GOT3 (cell line): ENCODE measurements at regions not wholly inside any gene's neighbourhood (a gene's known extent, or its start where the extent isn't known, plus 50 kb on each side); places are given as distances from the start of the nearest gene placed in this dataset.

Experiments
- DNase-seq: peaks from one replicate; lab custom pipeline; 2025; ENCODE audit warnings: mixed read lengths; lab: John Stamatoyannopoulos, UW

DNA sequence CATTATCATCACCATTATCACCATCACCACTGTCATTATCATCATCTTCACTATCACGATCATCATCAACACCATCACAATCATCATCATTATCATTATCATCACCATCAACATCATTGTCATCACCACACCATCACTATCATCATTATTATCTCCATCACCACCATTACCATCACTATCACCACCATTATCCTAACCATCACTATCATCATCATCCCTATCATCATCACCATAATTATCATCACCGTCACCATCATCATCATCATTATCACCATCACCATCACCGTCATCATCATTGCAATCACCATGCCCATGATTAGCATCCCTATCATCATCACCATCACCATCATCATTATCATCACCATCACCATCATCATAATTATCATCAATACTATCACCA lies 311.9 kb downstream of the IRX2 start:
- DNase-seq: no peak

DNA sequence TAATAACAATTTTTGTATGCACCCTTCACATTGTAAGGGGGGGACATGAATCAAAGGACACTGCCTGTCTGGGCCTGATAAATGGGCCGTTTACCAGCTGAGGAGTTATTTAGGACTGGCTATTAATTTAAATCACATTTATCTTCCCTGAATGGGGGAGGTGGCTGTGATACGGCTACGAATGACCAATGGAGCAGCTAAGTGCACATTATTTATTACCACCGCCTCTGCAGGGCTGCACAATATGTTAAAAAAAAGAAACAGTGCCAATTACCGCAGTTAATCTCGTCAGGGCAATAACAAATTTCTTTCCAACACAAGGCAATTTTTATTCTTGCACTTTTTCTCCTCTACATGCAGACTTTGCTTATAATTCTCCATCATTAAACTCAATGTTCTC lies 318.4 kb downstream of the IRX2 start:
- no peak for DNase-seq

DNA sequence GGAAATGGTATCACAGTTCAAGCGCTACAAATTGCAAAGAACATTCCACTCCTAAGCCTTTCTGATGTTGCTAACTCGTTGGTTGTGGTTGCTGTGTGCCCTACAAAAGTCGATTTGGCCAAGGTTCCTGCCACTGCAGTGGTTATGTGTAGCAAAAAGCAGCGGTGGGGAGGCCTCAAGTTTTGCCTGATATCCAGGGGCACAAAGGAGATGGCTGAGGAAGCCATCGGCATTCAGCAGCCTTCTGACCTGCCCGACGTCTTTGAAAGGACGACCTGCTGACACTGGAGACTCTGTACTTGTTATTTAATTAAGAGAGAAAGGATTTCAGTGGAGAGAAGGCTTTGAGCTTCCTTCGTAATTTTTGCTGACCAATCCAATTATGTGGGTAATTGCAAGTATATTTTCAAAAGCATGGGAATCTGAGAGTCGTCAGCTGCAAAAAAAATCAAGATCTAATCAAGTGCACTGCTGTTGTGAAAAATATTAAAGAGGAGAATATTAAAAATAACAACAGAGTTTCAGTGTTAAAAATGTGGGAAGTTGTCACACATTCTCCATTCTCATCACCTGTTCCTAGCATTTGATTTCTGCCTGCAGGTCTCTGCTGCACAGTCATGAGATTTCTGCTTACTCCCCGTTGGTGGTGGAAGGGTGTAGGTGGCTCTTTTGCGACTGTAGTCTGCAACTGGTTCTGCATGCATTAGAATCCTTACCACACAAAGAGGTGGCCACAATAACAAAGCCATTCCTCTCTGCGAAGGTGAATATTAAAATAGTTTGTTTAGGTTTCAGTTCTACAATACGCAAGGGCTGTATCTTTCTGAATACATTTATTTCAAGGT lies 319.2 kb downstream of the IRX2 start:
- DNase-seq: no peak

DNA sequence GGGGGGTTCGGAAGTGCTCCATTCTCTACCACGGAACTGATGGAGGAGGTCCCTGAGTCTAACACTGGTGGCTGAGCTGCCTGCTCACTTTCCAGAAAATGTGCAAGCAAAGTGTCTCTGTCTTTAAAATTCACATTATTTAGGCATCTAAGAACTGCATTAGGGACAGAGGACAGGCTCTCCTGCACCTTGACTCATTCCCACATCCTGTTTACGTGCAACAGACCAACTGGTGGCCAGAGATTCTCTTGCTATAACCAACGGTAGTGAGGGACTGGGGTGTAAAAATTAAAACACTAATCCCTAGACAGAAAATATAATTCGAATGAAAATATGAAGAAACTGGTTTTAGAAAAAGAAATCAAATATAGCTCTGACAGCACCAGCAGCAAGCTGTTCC lies 320.9 kb downstream of the IRX2 start:
- DNase-seq: no peak

DNA sequence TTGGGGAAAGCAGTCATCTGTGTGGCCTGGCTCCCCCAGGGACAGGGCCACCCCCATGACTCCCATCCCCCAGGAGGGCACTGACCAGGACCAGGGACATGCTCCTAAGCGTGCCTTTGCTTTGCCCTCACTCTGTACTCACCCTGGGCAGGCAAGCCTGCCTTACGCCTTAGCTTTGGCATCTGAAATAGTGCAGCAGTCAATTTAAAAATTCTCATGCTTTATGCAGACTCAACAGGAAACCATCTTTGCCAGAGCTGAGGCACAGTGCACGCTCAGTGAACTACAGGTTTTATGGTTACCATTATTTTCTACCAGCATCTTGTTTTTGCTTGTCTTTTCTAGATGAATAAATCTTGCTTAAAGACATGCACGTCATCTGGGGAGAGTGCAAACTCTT lies 323.5 kb downstream of the IRX2 start:
- DNase-seq: no peak

GRCh38 chr5:2423634-2424033 lies 327.8 kb downstream of the IRX2 start:
- DNase-seq: no peak

DNA sequence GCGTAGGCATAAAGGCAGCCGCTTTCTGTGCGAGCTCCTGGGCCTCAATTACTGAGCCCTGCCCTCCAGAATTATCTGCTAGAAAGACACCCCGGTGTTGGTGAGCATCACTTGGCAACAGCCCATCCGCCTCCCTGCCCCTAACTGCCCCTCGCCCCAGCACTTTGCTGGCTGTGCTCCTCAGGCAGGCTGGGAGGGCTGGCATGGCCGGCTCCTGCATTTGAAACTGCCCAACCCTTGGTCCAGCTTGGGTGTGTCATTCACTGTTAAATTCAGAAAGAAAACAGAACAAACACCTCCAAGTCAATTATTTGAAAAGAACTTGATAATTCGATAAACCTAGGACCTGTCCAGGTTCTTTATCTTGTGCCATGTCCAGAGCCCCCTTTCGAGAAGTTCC lies 334.2 kb downstream of the IRX2 start:
- DNase-seq: no peak

DNA sequence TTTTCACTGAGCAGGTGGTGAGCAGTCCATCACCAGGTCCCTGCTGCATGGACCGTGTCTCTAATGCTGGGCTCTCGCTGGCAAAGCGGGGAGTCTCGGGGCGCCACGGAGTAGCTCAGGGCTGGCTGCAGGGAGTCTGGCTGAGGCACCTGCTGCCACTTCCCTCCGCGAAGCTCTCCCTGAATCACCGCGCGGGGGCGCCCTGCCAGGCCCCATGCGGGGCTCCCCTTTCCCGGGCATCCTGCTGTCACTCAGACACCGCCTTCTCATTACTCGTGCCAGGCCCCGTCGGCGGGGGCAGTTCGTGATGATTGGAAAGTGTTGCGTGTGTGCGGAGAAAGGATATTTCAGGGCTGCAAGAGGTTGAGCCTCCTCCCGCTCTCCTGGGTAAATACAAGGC lies 335.8 kb downstream of the IRX2 start:
- no peak for DNase-seq

GRCh38 chr5:2410451-2410850 lies 341.0 kb downstream of the IRX2 start:
- DNase-seq: no peak

- no peak for DNase-seq
Observed at GRCh38 chr5:2403296-2403695, 348.2 kb downstream of the IRX2 start.

DNA sequence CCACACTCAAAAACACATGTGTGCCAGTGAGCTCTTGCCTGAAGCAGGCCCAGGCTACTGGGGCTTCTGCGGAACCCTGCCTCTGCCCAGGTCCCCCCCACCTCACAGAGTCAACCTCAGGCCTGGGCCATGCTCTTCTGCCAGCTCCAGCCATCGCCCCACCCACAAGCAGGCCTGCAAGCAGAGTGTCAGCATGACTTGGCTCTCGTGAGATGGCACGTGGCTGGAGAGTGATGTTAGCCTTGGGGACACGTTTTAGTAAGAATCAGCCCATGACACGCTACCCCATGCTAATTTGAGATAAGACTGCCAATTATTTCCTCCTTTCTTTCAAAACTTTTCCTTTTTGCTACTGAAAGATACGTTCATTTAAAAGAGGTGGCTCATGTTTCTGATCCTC lies 351.7 kb downstream of the IRX2 start:
- DNase-seq: no peak

GRCh38 chr5:2399096-2399495 lies 352.4 kb downstream of the IRX2 start:
- no peak for DNase-seq

- no peak for DNase-seq
Observed at GRCh38 chr5:2393556-2393955, 357.9 kb downstream of the IRX2 start.

- no peak for DNase-seq
Observed at GRCh38 chr5:2391566-2391965, 359.9 kb downstream of the IRX2 start.

DNA sequence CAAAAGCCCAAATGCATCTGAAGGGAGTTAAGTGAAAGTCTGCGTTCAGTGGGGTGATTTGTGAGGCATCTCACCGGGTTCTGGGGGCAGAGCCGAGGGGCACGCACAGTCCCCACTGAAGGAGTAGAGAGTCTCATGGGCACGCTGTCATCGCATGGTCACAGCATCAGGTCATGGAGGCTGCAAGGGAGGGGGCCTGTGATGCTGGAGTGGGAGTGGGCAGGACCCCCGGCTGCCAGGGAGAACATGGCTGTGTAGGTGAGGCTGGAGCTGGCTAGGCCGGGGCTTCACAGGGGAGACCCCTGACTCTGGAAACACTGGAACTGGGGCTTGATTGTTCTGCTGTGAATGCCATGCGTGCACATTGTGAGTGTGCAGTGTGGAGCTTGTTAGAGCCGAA lies 360.5 kb downstream of the IRX2 start:
- DNase-seq: no peak

- no peak for DNase-seq
Observed at GRCh38 chr5:2388571-2388970, 362.9 kb downstream of the IRX2 start.

DNA sequence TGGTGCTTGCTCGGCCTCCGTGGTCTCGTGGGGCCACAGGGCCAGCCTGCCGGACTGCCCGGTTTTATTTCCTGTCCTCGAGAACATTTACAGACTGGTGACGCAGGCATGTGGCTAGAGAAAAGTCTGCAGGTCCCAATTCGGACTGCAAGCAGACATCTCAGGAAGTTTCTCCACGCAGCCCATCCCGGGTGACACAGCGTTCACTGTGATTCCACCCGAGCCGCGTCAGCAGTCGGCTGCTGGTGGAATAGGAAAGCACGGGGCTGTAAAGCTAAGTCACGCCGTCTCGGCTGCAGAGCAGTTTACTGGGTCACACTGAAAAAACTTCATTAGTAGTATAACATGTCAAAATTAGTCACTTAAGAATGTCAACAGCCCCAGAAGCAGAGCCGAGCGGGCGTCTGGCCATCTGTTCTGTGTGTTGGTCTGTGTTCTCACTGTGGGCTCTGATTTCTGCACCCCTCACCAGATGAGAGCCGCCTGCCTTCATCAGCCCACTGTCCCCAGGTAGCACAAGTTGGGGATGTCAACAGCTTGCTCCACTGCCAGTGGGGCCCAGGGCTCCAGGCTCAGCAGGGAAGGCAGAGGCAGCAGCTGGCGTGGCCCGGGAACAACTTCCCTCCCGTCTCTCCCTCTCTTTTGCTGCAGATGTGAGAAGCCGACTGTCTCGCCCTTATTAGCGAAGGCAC lies 363.7 kb downstream of the IRX2 start:
- DNase-seq: no peak

DNA sequence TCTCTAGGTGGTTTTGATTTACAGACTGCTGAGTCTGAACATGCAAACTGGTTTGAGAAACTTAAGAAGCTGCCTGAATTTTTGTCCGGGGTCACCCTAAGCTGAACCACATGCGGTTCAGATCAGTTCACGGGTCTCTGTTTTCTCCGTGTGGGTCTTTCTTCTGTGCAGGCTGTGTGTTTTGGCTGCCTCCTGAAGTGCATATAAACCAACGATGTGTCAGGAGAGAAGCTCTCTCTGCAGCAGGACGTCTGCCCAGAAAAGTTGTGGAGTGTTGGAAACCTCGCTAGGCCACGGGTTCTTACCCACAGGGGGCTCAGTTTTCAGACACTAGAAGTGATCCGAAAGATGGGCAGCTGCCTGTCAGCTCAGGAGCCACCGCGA lies 364.2 kb downstream of the IRX2 start:
- no peak for DNase-seq

GRCh38 chr5:2385818-2386217 lies 365.7 kb downstream of the IRX2 start:
- DNase-seq: no peak

- no peak for DNase-seq
Observed at GRCh38 chr5:2383698-2384065, 367.8 kb downstream of the IRX2 start.

DNA sequence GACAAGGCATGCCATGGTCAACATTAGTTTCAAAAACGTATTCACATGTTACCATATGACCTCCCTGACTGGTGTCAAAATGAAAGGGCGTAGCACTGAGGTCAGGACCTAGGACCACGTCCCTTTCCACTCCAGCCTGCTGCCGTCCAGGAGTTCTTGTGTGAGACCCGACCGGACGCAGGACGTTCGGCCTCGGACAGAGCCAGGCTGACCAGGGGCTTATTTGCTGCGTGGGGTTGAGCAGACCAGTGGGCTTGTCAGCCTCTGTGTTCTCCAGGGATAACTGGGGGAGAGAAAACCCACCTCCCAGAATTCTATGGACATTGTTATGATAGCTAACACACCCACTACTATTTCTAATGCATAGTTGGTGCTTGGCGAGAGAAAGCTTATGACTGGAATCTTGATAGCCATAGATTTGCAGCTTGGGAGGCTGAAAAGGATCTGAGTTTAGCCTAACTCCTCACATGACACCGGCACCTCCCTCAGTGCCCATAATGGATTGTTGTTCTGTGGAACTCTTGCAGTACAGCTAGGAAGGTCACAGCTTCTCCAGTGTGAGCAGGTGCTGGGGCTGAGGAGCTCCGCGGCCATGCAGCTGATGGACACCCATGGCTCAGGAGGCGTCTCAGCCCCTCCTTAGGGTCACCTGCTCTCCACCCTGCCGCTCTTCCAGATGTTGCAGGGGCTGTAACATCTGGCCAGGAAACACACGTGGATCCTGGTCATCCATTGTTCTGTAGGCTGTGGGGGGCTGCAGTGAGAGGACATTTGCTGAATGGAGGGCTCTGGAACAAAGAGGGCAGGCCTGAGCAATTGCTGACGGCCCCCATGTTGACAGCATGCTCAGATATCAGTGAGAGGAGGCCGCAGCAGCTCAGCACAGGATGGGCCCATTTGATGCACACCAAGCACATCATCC lies 368.4 kb downstream of the IRX2 start:
- no peak for DNase-seq

DNA sequence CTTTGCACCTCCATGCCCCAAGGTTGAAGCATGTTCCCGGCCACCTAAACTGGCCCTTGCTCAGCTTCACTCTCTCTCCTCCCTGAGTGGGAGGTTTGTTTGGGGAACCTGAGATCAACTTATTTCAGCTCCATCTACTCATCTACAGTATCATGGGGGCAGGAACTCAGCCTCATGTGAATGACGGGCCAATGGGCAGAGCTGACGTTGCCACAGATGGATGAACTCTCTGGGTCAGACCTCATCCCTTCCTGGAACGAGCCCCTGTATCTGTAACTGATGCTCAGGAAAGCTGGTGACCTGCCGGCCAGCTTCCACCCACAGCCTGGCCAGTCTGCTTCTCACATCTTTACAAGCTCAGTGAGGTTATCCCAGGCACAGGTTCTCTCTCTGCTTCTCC lies 369.6 kb downstream of the IRX2 start:
- no peak for DNase-seq

- no peak for DNase-seq
Observed at GRCh38 chr5:2381070-2381469, 370.4 kb downstream of the IRX2 start.
